Thyroid gland (tissue), 4 donors: ENCODE measurements at regions not wholly inside any gene's neighbourhood (a gene's known extent, or its start where the extent isn't known, plus 50 kb on each side); places are given as distances from the start of the nearest gene placed in this dataset.

Source experiments
- POLR2A ChIP-seq, 2 donors: fragments of 450-650 bp; IDR thresholded peaks; one replicate each; pipeline ENCODE4 v1.6.1; 2017; ENCODE audit warnings: antibody characterized with exemption in 2 of 2, mild to moderate bottlenecking in 2 of 2, moderate library complexity in 1 of 2
- TF ChIP-seq, protein P1 (sequence below), 6 experiments: fragments of 200-600 bp in 3 of 6; fragments of 450-650 bp in 3 of 6; sonication (generic) in 3 of 6; IDR thresholded peaks; one replicate each; pipeline ENCODE4 v1.5.1; 2016 to 2019; ENCODE audit warnings: antibody characterized with exemption in 6 of 6, mild to moderate bottlenecking in 2 of 6, inconsistent platforms in 1 of 6, moderate library complexity in 1 of 6

DNA sequence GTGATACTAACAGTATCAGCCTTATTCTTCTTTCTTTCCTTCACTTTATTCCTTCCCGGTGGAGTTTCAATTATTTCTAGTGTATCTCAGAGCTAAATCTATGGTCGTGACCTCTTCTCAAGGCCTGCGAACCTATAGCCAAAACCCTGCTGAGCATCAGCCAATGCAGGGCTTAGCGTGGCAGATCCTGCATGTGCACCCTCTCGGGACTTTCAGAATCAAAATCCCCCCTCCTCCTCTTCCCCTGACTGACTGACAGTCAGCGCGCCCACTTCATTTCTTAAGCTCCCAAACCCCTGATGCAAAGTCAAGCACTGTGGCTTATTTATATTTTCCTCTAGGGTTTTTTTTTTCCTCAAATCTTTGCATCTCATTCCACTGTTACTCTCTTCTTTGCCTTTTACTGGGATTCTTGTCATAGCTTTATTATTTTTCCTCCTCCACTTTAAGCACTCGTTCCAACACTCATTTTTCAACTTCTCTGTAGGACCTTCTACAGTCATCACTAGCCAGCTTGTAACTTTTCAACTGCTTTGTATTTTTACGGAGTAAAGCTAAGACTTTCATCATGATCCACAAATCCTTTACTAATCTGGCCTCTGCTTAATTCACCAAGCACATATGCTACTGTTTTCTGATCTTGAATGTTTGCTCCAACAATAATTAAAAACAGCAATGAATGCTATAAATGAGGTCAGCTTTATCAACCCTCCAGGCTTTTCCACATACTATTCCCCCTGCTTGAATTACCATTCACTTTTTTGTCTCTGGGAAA, 896.5 kb upstream of the PIK3C3 start:
- TF ChIP-seq, protein P1, sequence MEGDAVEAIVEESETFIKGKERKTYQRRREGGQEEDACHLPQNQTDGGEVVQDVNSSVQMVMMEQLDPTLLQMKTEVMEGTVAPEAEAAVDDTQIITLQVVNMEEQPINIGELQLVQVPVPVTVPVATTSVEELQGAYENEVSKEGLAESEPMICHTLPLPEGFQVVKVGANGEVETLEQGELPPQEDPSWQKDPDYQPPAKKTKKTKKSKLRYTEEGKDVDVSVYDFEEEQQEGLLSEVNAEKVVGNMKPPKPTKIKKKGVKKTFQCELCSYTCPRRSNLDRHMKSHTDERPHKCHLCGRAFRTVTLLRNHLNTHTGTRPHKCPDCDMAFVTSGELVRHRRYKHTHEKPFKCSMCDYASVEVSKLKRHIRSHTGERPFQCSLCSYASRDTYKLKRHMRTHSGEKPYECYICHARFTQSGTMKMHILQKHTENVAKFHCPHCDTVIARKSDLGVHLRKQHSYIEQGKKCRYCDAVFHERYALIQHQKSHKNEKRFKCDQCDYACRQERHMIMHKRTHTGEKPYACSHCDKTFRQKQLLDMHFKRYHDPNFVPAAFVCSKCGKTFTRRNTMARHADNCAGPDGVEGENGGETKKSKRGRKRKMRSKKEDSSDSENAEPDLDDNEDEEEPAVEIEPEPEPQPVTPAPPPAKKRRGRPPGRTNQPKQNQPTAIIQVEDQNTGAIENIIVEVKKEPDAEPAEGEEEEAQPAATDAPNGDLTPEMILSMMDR (IDR thresholded peaks at IDR 0.05): no peak
- no peak for TF ChIP-seq POLR2A (IDR thresholded peaks at IDR 0.05)
